HepG2 (cell line): ENCODE measurements at regions not wholly inside any gene's neighbourhood (a gene's known extent, or its start where the extent isn't known, plus 50 kb on each side); places are given as distances from the start of the nearest gene placed in this dataset.

Experiments
- ATAC-seq: fragments of 200-7000 bp; cut with Tn5 transposase; 3 replicates; pipeline ENCODE4 v1.9.1; 2020; ENCODE audit warnings: mild to moderate bottlenecking, moderate library complexity
- BruUV-seq: library from RNA; stranded (reverse); fragments of 400-500 nt; replicated peaks from 2 replicates; lab custom pipeline; 2021; lab: Mats Ljungman, UMichigan
- CTCF ChIA-PET: fragments of 300-600 bp; formaldehyde crosslinking; extraction: SDS; loops from one replicate; lab custom pipeline; 2021; ENCODE audit warnings: low total read pairs, inconsistent platforms, low intra/inter-chr PET ratio; lab: Yijun Ruan, JAX
- POLR2A ChIA-PET: fragments of 350-600 bp; sonication (Branson Sonifier 250); formaldehyde crosslinking; loops from one replicate; lab custom pipeline; 2020; ENCODE audit warnings: antibody characterized with exemption, inconsistent platforms; lab: Yijun Ruan, JAX
- DNase-seq: peaks from one replicate; pipeline ENCODE4 v3.0.0-alpha.2; 2015; ENCODE audit warnings: low spot score
- FAIRE-seq: peaks from 3 replicates; lab custom pipeline; 2011; peaks lifted over from hg19 to GRCh38; lab: Jason Lieb, UNC
- H2AFZ ChIP-seq: one replicate; pipeline ENCODE4 v1.6.1; 2011; ENCODE audit warnings: low read length, inconsistent platforms
- H3K27ac ChIP-seq: fragments of 300-600 bp; 3 replicates; pipeline ENCODE4 v1.8.0; 2011; ENCODE audit warnings: mixed run types, mild to moderate bottlenecking, mixed read lengths, low read length, inconsistent platforms; ENCODE audit not compliant: insufficient read depth; ENCODE audit errors: extremely low read length
- H3K27me3 ChIP-seq, 2 experiments: fragments of 200-600 bp in 1 of 2; 2 replicates in 1 of 2; 3 replicates in 1 of 2; pipeline versions ENCODE4 v1.6.0 to v1.8.0; 2011; ENCODE audit warnings: low read length in 2 of 2, mild to moderate bottlenecking in 2 of 2, moderate library complexity in 2 of 2, inconsistent platforms in 1 of 2; ENCODE audit not compliant: insufficient read depth in 2 of 2, control insufficient read depth in 1 of 2
- H3K36me3 ChIP-seq, 2 experiments: fragments of 200-600 bp in 1 of 2; replicated peaks in 1 of 2; 2 replicates in 1 of 2; 3 replicates in 1 of 2; pipeline versions ENCODE4 v1.5.1 to v1.8.0; 2011; ENCODE audit warnings: low read length in 2 of 2, inconsistent platforms in 1 of 2; ENCODE audit not compliant: insufficient read depth in 2 of 2, control insufficient read depth in 1 of 2
- H3K4me1 ChIP-seq: 2 replicates; pipeline ENCODE4 v1.5.1; 2012; ENCODE audit warnings: low read length, inconsistent platforms; ENCODE audit not compliant: insufficient read depth
- H3K4me2 ChIP-seq: 2 replicates; pipeline ENCODE4 v1.6.0; 2011; ENCODE audit warnings: low read depth, low read length, inconsistent platforms
- H3K4me3 ChIP-seq, 3 experiments: fragments of 200-600 bp in 1 of 3; sonication (generic), shearing (Covaris generic) in 1 of 3; replicated peaks in 1 of 3; 2 replicates each; pipeline ENCODE4 v1.5.1; 2011 to 2016; ENCODE audit warnings: low read length in 3 of 3, inconsistent platforms in 2 of 3, low read depth in 2 of 3, mild to moderate bottlenecking in 2 of 3, control low read depth in 1 of 3, mixed read lengths in 1 of 3; ENCODE audit not compliant: insufficient read depth in 1 of 3
- H3K79me2 ChIP-seq: one replicate; pipeline ENCODE4 v1.6.1; 2011; ENCODE audit warnings: low read length, inconsistent platforms; ENCODE audit not compliant: insufficient read depth
- H3K9ac ChIP-seq: 2 replicates; pipeline ENCODE4 v1.6.0; 2011; ENCODE audit warnings: mild to moderate bottlenecking, low read depth, low read length, inconsistent platforms; ENCODE audit not compliant: insufficient read depth
- H3K9me3 ChIP-seq: 2 replicates; pipeline ENCODE4 v1.5.1; 2012; ENCODE audit warnings: mild to moderate bottlenecking, low read length
- H4K20me1 ChIP-seq: 2 replicates; pipeline ENCODE4 v1.6.0; 2011; ENCODE audit warnings: inconsistent platforms, mild to moderate bottlenecking, low read length, moderate library complexity; ENCODE audit not compliant: insufficient read depth
- AFF4 ChIP-seq: sonication (generic); formaldehyde crosslinking; IDR thresholded peaks from 2 replicates; pipeline ENCODE4 v1.4.0; 2020; ENCODE audit warnings: missing genetic modification reagents
- ELK4 ChIP-seq: sonication (generic); formaldehyde crosslinking; IDR thresholded peaks from 2 replicates; pipeline ENCODE4 v1.9.0; 2021; ENCODE audit warnings: missing genetic modification reagents, borderline replicate concordance
- ETS1 ChIP-seq: sonication (generic); formaldehyde crosslinking; IDR thresholded peaks from 2 replicates; pipeline ENCODE4 v1.4.0; 2020; ENCODE audit warnings: missing genetic modification reagents
- FOXK1 ChIP-seq: sonication (generic); formaldehyde crosslinking; IDR thresholded peaks from 2 replicates; pipeline ENCODE4 v1.4.0; 2020; ENCODE audit warnings: low read depth, missing genetic modification reagents, borderline replicate concordance
- GATA4 ChIP-seq: sonication (generic); IDR thresholded peaks from 2 replicates; pipeline ENCODE4 v1.6.1; 2016; ENCODE audit warnings: antibody characterized with exemption, low read depth, borderline replicate concordance
- SIN3B ChIP-seq: fragments of 150-350 bp; IDR thresholded peaks from 2 replicates; pipeline ENCODE4 v1.6.1; 2014; ENCODE audit warnings: low read length
- ZNF563 ChIP-seq: sonication (generic); formaldehyde crosslinking; IDR thresholded peaks from 2 replicates; pipeline ENCODE4 v1.8.0; 2022; ENCODE audit warnings: mild to moderate bottlenecking, moderate library complexity, missing genetic modification reagents
- ZNF639 ChIP-seq: conservative IDR thresholded peaks from 2 replicates; pipeline ENCODE4 v1.6.1; 2018; ENCODE audit warnings: missing genetic modification reagents
- ZNF709 ChIP-seq: sonication (generic); formaldehyde crosslinking; IDR thresholded peaks from 2 replicates; pipeline ENCODE4 v1.5.0; 2020; ENCODE audit warnings: mild to moderate bottlenecking, missing genetic modification reagents
- WGBS: methylation state at CpG from one replicate; pipeline ENCODE4 v1.1.6; 2017; ENCODE audit warnings: low lambda C conversion rate; 5-methylcytosine and 5-hydroxymethylcytosine counted together
- in situ Hi-C: cut with HindIII; loops from 2 replicates; pipeline ENCODE4 v1.10.0; 2017; ENCODE audit warnings: low pct_unique_long_range_greater_than_20kb; ENCODE audit not compliant: extremely low pct_ligation_motif_present
- intact Hi-C: fragments of 100-400 bp; cut with micrococcal nuclease; formaldehyde crosslinking; loops from one replicate; pipeline ENCODE4 v1.10.0; 2022; ENCODE audit not compliant: unreplicated experiment

GRCh38 chr2:74065456-74065855 lies 80.7 kb downstream of the TET3 start:
- ChIA-PET CTCF (no interaction called here), POLR2A (no interaction called here)
- Histone ChIP-seq H3K4me3 (no peak overlapping the region), H3K4me1 (no peaks in the 10 kb centered on the region), H3K27me3 (no peaks in the 10 kb centered on the region), H3K9me3 (no peaks in the 10 kb centered on the region), H3K4me2 (no peak overlapping the region), H4K20me1 (no peaks in the 10 kb centered on the region), H3K36me3 (peaks cover 0 to 3% of the 10 kb centered on the region in 2 experiments; a peak in 2 of 5 replicates), H3K79me2 (no peaks in the 10 kb centered on the region), H2AFZ (no peak overlapping the region), H3K9ac (no peak overlapping the region), H3K27ac (no peak overlapping the region)
- WGBS = 96% methylated on average over 10 of the region's 10 CpGs
- in situ Hi-C loops = no loop called here
- BruUV-seq = no TSS peak
- ATAC-seq = no peak
- DNase-seq = no peak
- intact Hi-C loops = no loop called here
- TF ChIP-seq ZNF709 (CRISPR knock-in tag) (no peak), GATA4 (no peak), SIN3B (no peak), ZNF563 (CRISPR knock-in tag) (no peak), FOXK1 (CRISPR knock-in tag) (no peak)
- no peak for FAIRE-seq

GRCh38 chr2:74066491-74067203 lies 81.1 kb downstream of the BOLA3 start:
- ChIA-PET POLR2A (no interaction called here), CTCF (no interaction called here)
- in situ Hi-C loops = no loop called here
- FAIRE-seq = no peak
- no peak overlapping the region for H3K27ac ChIP-seq
- H2AFZ ChIP-seq = no peak overlapping the region
- no peaks in the 10 kb centered on the region for H3K79me2 ChIP-seq
- no peaks in the 10 kb centered on the region for H4K20me1 ChIP-seq
- no peak for ATAC-seq
- no peak for DNase-seq
- H3K27me3 ChIP-seq = no peaks in the 10 kb centered on the region
- H3K4me3 ChIP-seq = no peak overlapping the region
- no peaks in the 10 kb centered on the region for H3K9me3 ChIP-seq
- WGBS = 97% methylated on average over 3 of the region's 3 CpGs
- BruUV-seq = no TSS peak
- H3K4me2 ChIP-seq = no peak overlapping the region
- no peak overlapping the region for H3K9ac ChIP-seq
- no peaks in the 10 kb centered on the region for H3K4me1 ChIP-seq
- peaks cover 0 to 3% of the 10 kb centered on the region in 2 experiments; a peak in 2 of 5 replicates for H3K36me3 ChIP-seq
- intact Hi-C loops = no loop called here
- TF ChIP-seq ZNF639 (CRISPR knock-in tag) = no peak
- no peak for TF ChIP-seq ELK4 (CRISPR knock-in tag)
- no peak for TF ChIP-seq AFF4 (CRISPR knock-in tag)
- TF ChIP-seq ETS1 = no peak
